ENCODE measurements at regions not wholly inside any gene's neighbourhood (a gene's known extent, or its start where the extent isn't known, plus 50 kb on each side); places are given as distances from the start of the nearest gene placed in this dataset.

DNA sequence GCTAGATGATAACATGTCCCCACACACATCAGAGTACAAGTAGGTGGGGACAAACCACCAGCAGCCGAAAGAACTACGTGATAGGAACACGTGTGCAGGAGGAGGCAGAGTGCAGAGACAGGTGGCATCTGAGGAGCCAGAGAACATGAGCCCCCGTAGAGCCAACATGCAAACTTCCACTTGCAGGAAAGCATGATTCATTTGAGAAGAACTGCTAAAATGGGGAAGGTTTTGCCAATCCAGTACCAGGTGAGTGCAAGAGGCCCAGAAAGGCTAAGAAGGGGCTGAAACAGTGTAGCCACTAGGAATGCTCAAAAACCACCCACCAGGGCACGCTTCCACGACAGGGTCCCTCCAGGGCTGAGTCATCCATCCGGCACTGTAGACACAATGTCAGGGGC is 149.8 kb upstream of the TENM3 start:
- DNase-seq, result no peak
- no peaks in the 10 kb centered on the region for H3K27me3 ChIP-seq
- peaks cover 20% of the 10 kb centered on the region for H3K4me1 ChIP-seq
- H3K9me3 ChIP-seq, result no peaks in the 10 kb centered on the region
- no peaks in the 10 kb centered on the region for H3K36me3 ChIP-seq
- TF ChIP-seq CTCF (IDR thresholded peaks at IDR 0.05; ENCODE audit: low read depth, low read length), result no peak
- no peak overlapping the region for H3K4me3 ChIP-seq (ENCODE audit: low read depth, low read length)

DNA sequence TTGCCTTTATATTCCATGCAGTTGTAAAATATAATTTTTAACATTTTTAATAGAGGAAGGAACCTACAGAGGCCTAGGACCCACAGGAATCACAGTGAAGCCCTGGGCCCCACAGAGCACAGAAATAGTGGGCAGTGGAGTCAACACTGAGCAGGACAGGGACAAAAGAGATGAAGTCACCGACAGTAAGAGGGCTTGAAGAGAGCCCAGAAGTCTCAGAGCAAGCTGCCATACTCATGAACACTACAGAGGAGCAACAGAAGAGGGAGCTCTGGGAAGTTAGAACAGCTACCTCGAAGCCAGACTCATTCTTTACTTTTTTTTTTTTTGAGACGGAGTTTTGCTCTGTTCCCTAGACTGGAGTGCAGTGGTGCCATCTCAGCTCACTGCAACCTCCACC is 149.3 kb upstream of the TENM3 start:
- peaks cover 20% of the 10 kb centered on the region for H3K4me1 ChIP-seq
- no peak for TF ChIP-seq CTCF (IDR thresholded peaks at IDR 0.05; ENCODE audit: low read depth, low read length)
- H3K27me3 ChIP-seq, result no peaks in the 10 kb centered on the region
- no peak overlapping the region for H3K4me3 ChIP-seq (ENCODE audit: low read depth, low read length)
- DNase-seq, result no peak
- no peaks in the 10 kb centered on the region for H3K9me3 ChIP-seq
- no peaks in the 10 kb centered on the region for H3K36me3 ChIP-seq

DNA sequence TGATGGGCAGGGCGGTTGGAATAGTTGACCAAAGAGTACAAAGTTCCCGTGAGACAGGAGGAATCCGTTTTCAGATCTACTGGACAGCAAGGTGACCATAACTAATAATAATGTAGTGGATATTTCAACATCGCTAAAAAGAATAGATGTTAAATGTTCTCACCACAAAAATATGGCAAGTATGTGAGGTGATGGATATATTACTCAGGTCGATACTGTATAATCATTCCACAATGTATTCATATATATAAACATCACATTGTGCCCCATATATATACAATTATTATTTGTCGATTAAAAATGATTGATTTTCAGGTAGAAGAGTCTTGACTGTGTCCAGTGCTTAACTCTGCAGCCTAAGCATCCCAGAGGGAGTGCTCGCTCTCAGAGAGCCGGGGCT is 141.6 kb upstream of the TENM3 start:
- Histone ChIP-seq H3K9me3 (no peaks in the 10 kb centered on the region), H3K4me1 (no peaks in the 10 kb centered on the region), H3K36me3 (no peaks in the 10 kb centered on the region), H3K27me3 (no peaks in the 10 kb centered on the region), H3K4me3 (ENCODE audit: low read depth, low read length) (no peak overlapping the region)
- no peak for TF ChIP-seq CTCF (IDR thresholded peaks at IDR 0.05; ENCODE audit: low read depth, low read length)
- no peak for DNase-seq

DNA sequence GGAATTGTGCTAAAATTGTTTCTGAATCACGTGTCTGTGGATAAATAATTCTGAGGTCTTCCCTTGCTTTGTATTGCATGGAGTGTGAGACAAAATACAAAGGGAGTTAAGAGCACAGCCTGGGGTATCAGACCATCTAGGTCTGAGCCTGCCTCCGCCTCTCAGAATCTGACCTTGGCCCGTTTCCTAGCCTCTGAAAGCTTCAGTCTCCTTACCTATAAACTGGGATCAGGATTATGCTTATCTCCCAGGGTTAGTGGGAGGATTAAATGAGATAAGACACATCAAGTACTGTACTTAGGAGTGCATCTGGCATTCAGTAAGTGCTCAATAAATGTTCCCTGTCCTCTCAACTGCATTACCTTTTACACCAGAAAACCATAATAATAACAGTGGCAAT is 140.6 kb upstream of the TENM3 start:
- DNase-seq, result no peak
- Histone ChIP-seq H3K27me3 (no peaks in the 10 kb centered on the region), H3K4me1 (no peaks in the 10 kb centered on the region), H3K4me3 (ENCODE audit: low read depth, low read length) (no peak overlapping the region), H3K36me3 (no peaks in the 10 kb centered on the region), H3K9me3 (no peaks in the 10 kb centered on the region)
- no peak for TF ChIP-seq CTCF (IDR thresholded peaks at IDR 0.05; ENCODE audit: low read depth, low read length)

DNA sequence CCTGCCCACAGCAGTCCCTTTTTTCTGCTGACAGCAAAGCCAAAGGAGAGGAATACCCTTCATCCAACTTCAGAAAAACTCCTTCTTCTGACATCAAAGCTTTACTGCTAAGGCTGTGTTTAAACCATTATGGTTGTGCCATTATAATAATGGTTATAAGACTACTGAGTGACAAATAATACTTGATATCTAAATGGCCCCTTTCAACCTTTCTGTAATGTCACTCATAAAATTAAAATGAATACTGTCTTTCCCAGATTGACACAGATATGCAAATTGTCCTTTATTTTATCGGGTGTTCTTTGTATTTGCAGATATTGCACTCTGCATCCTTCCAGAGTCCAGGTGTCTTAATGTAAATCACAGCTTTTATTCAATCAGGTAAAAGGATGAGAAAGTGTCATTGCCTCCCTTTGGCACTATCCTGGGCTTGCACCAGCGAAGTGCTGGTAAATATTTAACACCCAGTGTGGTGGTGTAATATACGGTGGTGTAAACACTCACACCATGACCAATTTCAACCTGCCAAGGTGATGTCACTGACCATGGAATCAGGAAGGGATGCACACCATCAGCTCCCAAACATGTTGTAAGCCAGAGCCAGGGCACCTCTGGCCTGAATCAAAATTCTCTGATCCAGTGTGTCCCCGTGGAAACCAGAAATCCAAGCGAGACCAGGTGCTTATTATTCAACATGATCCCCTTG is 139.4 kb upstream of the TENM3 start:
- no peak for DNase-seq
- H3K4me1 ChIP-seq, result no peaks in the 10 kb centered on the region
- TF ChIP-seq CTCF (IDR thresholded peaks at IDR 0.05; ENCODE audit: low read depth, low read length), result no peak

DNA sequence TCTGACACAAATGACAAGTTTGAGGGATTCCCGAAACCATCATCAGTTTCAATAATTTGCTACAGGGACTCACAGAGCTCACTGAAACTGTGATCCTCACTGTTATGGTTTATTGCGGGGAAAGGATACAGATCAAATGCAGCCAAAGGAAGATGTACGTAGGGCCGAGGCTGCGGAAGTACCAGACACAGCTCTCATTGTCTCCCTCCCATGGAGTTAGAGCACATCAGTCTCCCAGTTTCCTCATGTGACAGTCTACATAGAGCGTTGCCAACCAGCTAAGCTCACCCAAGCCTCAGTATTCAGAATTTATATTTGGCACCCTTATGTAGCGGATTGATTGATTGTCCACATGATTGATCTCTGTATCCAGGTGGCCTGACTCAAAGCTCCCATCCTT is 137.8 kb upstream of the TENM3 start:
- H3K27me3 ChIP-seq, result no peaks in the 10 kb centered on the region
- no peak overlapping the region for H3K4me3 ChIP-seq (ENCODE audit: low read depth, low read length)
- no peaks in the 10 kb centered on the region for H3K36me3 ChIP-seq
- no peaks in the 10 kb centered on the region for H3K4me1 ChIP-seq
- TF ChIP-seq CTCF (IDR thresholded peaks at IDR 0.05; ENCODE audit: low read depth, low read length), result no peak
- no peak for DNase-seq
- H3K9me3 ChIP-seq, result no peaks in the 10 kb centered on the region

More for the DNA sequence above, 139.4 kb upstream of the TENM3 start:
- Histone ChIP-seq H3K27me3 (no peaks in the 10 kb centered on the region), H3K9me3 (no peaks in the 10 kb centered on the region), H3K36me3 (no peaks in the 10 kb centered on the region), H3K4me3 (ENCODE audit: low read depth, low read length) (no peak overlapping the region)
